ENCODE measurements at regions not wholly inside any gene's neighbourhood (a gene's known extent, or its start where the extent isn't known, plus 50 kb on each side); places are given as distances from the start of the nearest gene placed in this dataset.

GRCh38 chr5:4990462-4990861 lies 149.7 kb upstream of the ADAMTS16 start:
- no peak overlapping the region for H3K4me3 Mint-ChIP-seq
- Histone ChIP-seq H3K23me2 (ENCODE audit: insufficient read length, low read depth, low read length, poor library complexity, severe bottlenecking) (no peaks in the 10 kb centered on the region), H3K9ac (ENCODE audit: extremely low read depth, insufficient read length, low read length) (no peak overlapping the region), H4K5ac (ENCODE audit: insufficient read length, low read depth, low read length) (no peak overlapping the region), H3K4me2 (ENCODE audit: insufficient read depth, insufficient read length, low read length) (no peak overlapping the region), H3T11ph (ENCODE audit: low read length) (no peak overlapping the region), H2BK5ac (ENCODE audit: insufficient read length, low read length) (no peak overlapping the region), H2BK120ac (ENCODE audit: low read depth, low read length, poor library complexity, severe bottlenecking) (no peak overlapping the region), H2AFZ (ENCODE audit: low read length) (no peak overlapping the region), H3K4ac (ENCODE audit: low read depth, low read length) (no peak overlapping the region), H4K20me1 (ENCODE audit: control insufficient read depth, insufficient read depth, insufficient read length) (no peaks in the 10 kb centered on the region), H3K23ac (ENCODE audit: insufficient read length, low read depth, low read length) (no peak overlapping the region), H4K91ac (ENCODE audit: insufficient read length, low read depth, low read length) (no peak overlapping the region), H2BK15ac (ENCODE audit: low read depth, low read length) (no peak overlapping the region), H3K27ac (ENCODE audit: insufficient read length, low read depth, low read length) (no peak overlapping the region), H2BK12ac (ENCODE audit: insufficient read length, low read depth, low read length) (no peak overlapping the region), H3K14ac (ENCODE audit: insufficient read depth, low read length) (no peak overlapping the region), H2BK20ac (ENCODE audit: low read depth, low read length, poor library complexity, severe bottlenecking) (no peak overlapping the region), H3K9me3 (ENCODE audit: control insufficient read depth, low read depth, low read length) (no peaks in the 10 kb centered on the region), H3K18ac (ENCODE audit: insufficient read length, low read depth, low read length) (no peak overlapping the region), H3K56ac (ENCODE audit: insufficient read length, low read depth, low read length) (no peak overlapping the region), H2AK5ac (ENCODE audit: insufficient read length, low read length) (no peak overlapping the region), H3K79me1 (ENCODE audit: insufficient read depth, low read depth, low read length, poor library complexity, severe bottlenecking) (no peaks in the 10 kb centered on the region), H3K4me1 (ENCODE audit: insufficient read depth, low read length) (no peaks in the 10 kb centered on the region), H3K79me2 (ENCODE audit: insufficient read depth, low read length) (no peaks in the 10 kb centered on the region), H3K27me3 (ENCODE audit: insufficient read depth, low read length) (no peaks in the 10 kb centered on the region), H4K8ac (replicated peaks; ENCODE audit: insufficient read length, low read depth, low read length) (no peak overlapping the region)
- H3K27me3 Mint-ChIP-seq (ENCODE audit: low read depth): no peaks in the 10 kb centered on the region; the same call in 1 of the 2 replicates
- H3K36me3 Mint-ChIP-seq (ENCODE audit: insufficient read depth in 1 of 3, low read depth in 3 of 3): no peaks in the 10 kb centered on the region
- TF ChIP-seq, protein P1, sequence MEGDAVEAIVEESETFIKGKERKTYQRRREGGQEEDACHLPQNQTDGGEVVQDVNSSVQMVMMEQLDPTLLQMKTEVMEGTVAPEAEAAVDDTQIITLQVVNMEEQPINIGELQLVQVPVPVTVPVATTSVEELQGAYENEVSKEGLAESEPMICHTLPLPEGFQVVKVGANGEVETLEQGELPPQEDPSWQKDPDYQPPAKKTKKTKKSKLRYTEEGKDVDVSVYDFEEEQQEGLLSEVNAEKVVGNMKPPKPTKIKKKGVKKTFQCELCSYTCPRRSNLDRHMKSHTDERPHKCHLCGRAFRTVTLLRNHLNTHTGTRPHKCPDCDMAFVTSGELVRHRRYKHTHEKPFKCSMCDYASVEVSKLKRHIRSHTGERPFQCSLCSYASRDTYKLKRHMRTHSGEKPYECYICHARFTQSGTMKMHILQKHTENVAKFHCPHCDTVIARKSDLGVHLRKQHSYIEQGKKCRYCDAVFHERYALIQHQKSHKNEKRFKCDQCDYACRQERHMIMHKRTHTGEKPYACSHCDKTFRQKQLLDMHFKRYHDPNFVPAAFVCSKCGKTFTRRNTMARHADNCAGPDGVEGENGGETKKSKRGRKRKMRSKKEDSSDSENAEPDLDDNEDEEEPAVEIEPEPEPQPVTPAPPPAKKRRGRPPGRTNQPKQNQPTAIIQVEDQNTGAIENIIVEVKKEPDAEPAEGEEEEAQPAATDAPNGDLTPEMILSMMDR (conservative IDR thresholded peaks at IDR 0.05): no peak
- no peak for DNase-seq
- no peak overlapping the region for H3K27ac Mint-ChIP-seq
- no CpG with 5 or more reads among the region's 4 CpGs for WGBS (ENCODE audit: extremely low coverage, insufficient read length, low lambda C conversion rate)
- H3K9me3 Mint-ChIP-seq: no peaks in the 10 kb centered on the region
- no peaks in the 10 kb centered on the region for H3K4me1 Mint-ChIP-seq

Measured in H9 (cell line).